AG04450 (cell line): ENCODE measurements at regions not wholly inside any gene's neighbourhood (a gene's known extent, or its start where the extent isn't known, plus 50 kb on each side); places are given as distances from the start of the nearest gene placed in this dataset.
"Not testable (repeated sequence)": the region's sequence is repeated elsewhere in the genome, so short reads cannot be mapped to it uniquely, and the experiment has no call there.

Source experiments
- CTCF ChIA-PET: fragments of 300-600, 350-600 bp; formaldehyde crosslinking; extraction: SDS; loops from one replicate; lab custom pipeline; 2022; ENCODE audit warnings: antibody characterized with exemption, inconsistent platforms; lab: Charles Lee
- POLR2A ChIA-PET: fragments of 350-600 bp; formaldehyde crosslinking; extraction: SDS; loops from one replicate; lab custom pipeline; 2021; ENCODE audit warnings: antibody characterized with exemption, inconsistent platforms; lab: Yijun Ruan, JAX
- DNase-seq: peaks from one replicate; pipeline ENCODE4 v3.0.0-alpha.2; 2011; ENCODE audit warnings: low read depth, low spot score
- H3K27ac ChIP-seq: one replicate; pipeline ENCODE4 v1.5.1; 2012; ENCODE audit warnings: low read depth, low read length, control low read depth
- H3K27me3 ChIP-seq: one replicate; pipeline ENCODE4 v1.6.0; 2012; ENCODE audit warnings: low read length; ENCODE audit not compliant: control insufficient read depth, insufficient read depth
- H3K4me3 ChIP-seq: 2 replicates; pipeline ENCODE4 v1.5.1; 2011; ENCODE audit warnings: mild to moderate bottlenecking, low read depth, low read length, control low read depth
- H3K9me3 ChIP-seq: 2 replicates; pipeline ENCODE4 v1.5.1; 2012; ENCODE audit warnings: low read length; ENCODE audit not compliant: control insufficient read depth, insufficient read depth
- CTCF ChIP-seq: IDR thresholded peaks from 2 replicates; pipeline ENCODE4 v1.5.1; 2011; ENCODE audit warnings: low read depth, low read length, control low read depth, inconsistent platforms

DNA sequence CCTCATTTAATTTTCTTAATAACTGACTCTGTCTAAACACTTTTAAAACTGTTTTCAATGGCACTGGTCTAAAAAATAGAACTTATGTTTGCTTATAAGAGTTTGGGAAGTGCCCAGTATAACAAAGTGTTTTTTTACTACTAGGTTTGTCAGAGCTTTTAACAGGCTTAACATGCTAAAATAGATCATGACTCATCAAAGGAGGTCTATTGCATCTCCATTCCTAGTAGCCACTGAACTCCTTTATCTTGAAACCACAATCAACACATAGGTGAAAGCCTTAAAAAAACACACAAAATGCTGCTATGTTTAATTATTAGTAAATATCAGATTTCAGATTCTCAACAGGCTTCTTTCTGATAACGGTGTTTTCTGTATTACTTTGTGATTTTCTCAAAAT is 196.4 kb upstream of the KIF2B start:
- H3K27ac ChIP-seq: no peak overlapping the region
- POLR2A ChIA-PET: no interaction called here
- H3K4me3 ChIP-seq: no peak overlapping the region
- peaks cover 8% of the 10 kb centered on the region for H3K9me3 ChIP-seq
- CTCF ChIA-PET: no interaction called here
- no peaks in the 10 kb centered on the region for H3K27me3 ChIP-seq
- no peak for DNase-seq
- no peak for TF ChIP-seq CTCF

- H3K27me3 ChIP-seq: no peaks in the 10 kb centered on the region
- POLR2A ChIA-PET: no interaction called here
- H3K9me3 ChIP-seq: peaks cover 4% of the 10 kb centered on the region
- no peak for TF ChIP-seq CTCF
- CTCF ChIA-PET: no interaction called here
- no peak overlapping the region for H3K4me3 ChIP-seq
- H3K27ac ChIP-seq: no peak overlapping the region
- DNase-seq: no peak
Measured at GRCh38 chr17:53619025-53619424, 203.7 kb upstream of the KIF2B start.

DNA sequence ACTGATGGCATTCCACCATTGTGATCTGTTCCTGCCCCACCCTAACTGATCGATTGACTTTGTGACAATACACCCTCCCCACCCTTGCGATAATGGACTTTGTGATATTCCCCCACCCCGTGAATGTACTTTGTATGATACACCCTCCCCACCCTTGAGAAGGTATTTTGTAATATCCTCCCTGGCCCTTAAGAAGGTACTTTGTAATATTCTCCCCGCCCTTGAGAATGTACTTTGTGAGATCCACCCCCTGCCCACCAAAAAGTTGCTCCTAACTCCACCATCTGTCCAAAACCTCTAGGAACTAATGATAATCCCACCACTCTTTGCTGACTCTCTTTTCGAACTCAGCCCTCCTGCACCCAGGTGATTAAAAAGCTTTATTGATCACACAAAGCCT is 214.5 kb upstream of the KIF2B start:
- H3K27me3 ChIP-seq, DNase-seq, H3K27ac ChIP-seq, H3K4me3 ChIP-seq, POLR2A ChIA-PET, H3K9me3 ChIP-seq: not testable (repeated sequence)
- CTCF ChIA-PET: interaction anchor here (0.6 kb wide), 1 partner anchor 137 kb away, joined by 4 read pairs; no protein-coding TSS in a partner anchor

- Histone ChIP-seq H3K9me3 (peaks cover 3% of the 10 kb centered on the region; the same call in 1 of the 2 replicates), H3K4me3 (no peak overlapping the region), H3K27me3 (no peaks in the 10 kb centered on the region), H3K27ac (no peak overlapping the region)
- POLR2A ChIA-PET: no interaction called here
- no peak for DNase-seq
- TF ChIP-seq CTCF: no peak
- CTCF ChIA-PET: interaction anchor here (0.6 kb wide), 1 partner anchor 138 kb away, joined by 4 read pairs; no protein-coding TSS in a partner anchor
Measured at GRCh38 chr17:53607475-53607874, 215.3 kb upstream of the KIF2B start.

DNA sequence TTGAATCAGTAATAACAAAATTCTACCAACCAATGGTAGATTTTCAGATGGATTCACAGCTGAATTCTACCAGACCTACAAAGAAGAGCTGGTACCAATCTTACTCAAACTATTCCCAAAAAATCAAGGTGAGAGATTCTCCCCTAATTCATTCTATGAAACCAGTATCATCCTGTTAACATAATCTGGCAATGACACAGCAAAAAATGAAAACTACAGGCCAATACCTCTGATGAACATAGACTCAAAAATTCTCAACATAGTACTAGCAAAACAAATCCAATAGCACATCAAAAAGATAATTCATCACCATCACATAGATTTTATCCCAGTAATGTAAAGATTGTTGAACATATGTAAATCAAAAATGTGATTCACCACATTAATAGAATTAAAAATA is 234.4 kb upstream of the KIF2B start:
- Histone ChIP-seq H3K27ac (no peak overlapping the region), H3K27me3 (no peaks in the 10 kb centered on the region), H3K4me3 (no peak overlapping the region), H3K9me3 (peaks cover 6% of the 10 kb centered on the region)
- no peak for DNase-seq
- TF ChIP-seq CTCF: no peak
- ChIA-PET POLR2A (no interaction called here), CTCF (no interaction called here)

DNA sequence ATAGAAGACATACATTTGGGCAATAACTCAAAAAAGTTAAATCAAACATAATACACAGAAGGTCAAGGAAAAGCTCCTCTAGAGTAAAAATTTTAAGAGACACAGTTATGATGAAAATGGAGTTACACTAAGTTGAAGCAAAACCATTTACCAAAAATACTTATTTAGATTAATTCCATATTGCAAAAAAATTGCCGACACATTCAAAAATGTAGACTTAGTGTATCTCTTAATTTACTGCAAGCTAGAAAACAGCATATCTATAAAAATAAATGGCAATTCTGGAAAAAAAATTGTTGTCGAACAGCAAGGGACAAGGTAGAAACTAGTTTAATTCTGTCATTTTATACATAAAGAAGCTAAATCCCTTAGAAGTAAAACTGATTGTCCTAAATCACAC is 248.7 kb upstream of the KIF2B start:
- Histone ChIP-seq H3K4me3 (no peak overlapping the region), H3K27me3 (no peaks in the 10 kb centered on the region), H3K9me3 (peaks cover 4% of the 10 kb centered on the region; the same call in 1 of the 2 replicates), H3K27ac (no peak overlapping the region)
- ChIA-PET POLR2A (no interaction called here), CTCF (no interaction called here)
- no peak for DNase-seq
- no peak for TF ChIP-seq CTCF
